Naive thymus-derived CD8-positive, alpha-beta T cell (primary cell): ENCODE measurements at regions not wholly inside any gene's neighbourhood (a gene's known extent, or its start where the extent isn't known, plus 50 kb on each side); places are given as distances from the start of the nearest gene placed in this dataset.
"Not testable (repeated sequence)": the region's sequence is repeated elsewhere in the genome, so short reads cannot be mapped to it uniquely, and the experiment has no call there.

Source experiments
- ATAC-seq, 2 donors: fragments of 150-1000 bp; cut with Tn5 transposase in 1 of 2; sonication (Bioruptor Pico), chemical (Tn5 transposase) in 1 of 2; 1 replicate in 1 of 2; 2 replicates in 1 of 2; pipeline ENCODE4 v1.10.0; 2021; ENCODE audit warnings: mild to moderate bottlenecking in 2 of 2, moderate library complexity in 2 of 2
- POLR2A ChIA-PET: fragments of 350-600 bp; sonication (Branson Sonifier 250); formaldehyde crosslinking; loops from one replicate; lab custom pipeline; 2021; ENCODE audit warnings: antibody characterized with exemption; lab: Charles Lee
- DNase-seq, 10 donors: peaks; one replicate each; pipeline versions ENCODE4 v3.0.0 to v3.0.0-alpha.2; 2020 to 2022
- H3K27ac Mint-ChIP-seq, 10 donors: one replicate each; pipeline ENCODE4 v1.8.0; 2020 to 2022; ENCODE audit warnings: mild to moderate bottlenecking in 10 of 10, mixed read lengths in 10 of 10, moderate library complexity in 4 of 10, inconsistent platforms in 1 of 10
- H3K27me3 Mint-ChIP-seq, 5 donors: one replicate each; pipeline ENCODE4 v1.8.0; 2021 to 2022; ENCODE audit warnings: mixed read lengths in 5 of 5
- H3K36me3 Mint-ChIP-seq, 3 donors: one replicate each; pipeline ENCODE4 v1.8.0; 2020 to 2022; ENCODE audit warnings: mixed read lengths in 3 of 3, mild to moderate bottlenecking in 2 of 3, inconsistent platforms in 1 of 3
- H3K4me1 Mint-ChIP-seq, 4 donors: one replicate each; pipeline ENCODE4 v1.8.0; 2021 to 2022; ENCODE audit warnings: mixed read lengths in 4 of 4
- H3K4me3 Mint-ChIP-seq, 10 donors: one replicate each; pipeline ENCODE4 v1.8.0; 2020 to 2022; ENCODE audit warnings: mild to moderate bottlenecking in 10 of 10, mixed read lengths in 10 of 10, moderate library complexity in 6 of 10, inconsistent platforms in 1 of 10
- H3K9me3 Mint-ChIP-seq, 9 donors: one replicate each; pipeline ENCODE4 v1.8.0; 2020 to 2022; ENCODE audit warnings: mixed read lengths in 9 of 9, mild to moderate bottlenecking in 3 of 9, inconsistent platforms in 1 of 9, moderate library complexity in 1 of 9

- Mint-ChIP-seq H3K9me3 (peaks cover 0 to 7% (median 5%) of the 10 kb centered on the region in 9 donors), H3K27ac (no peak overlapping the region), H3K27me3 (peaks cover 0 to 4% (median 0%) of the 10 kb centered on the region in 5 donors), H3K36me3 (no peaks in the 10 kb centered on the region), H3K4me3 (no peak overlapping the region), H3K4me1 (no peaks in the 10 kb centered on the region)
- POLR2A ChIA-PET, result no interaction called here
- DNase-seq, result no peak
- ATAC-seq, result no peak
These were observed 257.9 kb downstream of the PDCD6IP start for GRCh38 chr3:34056181-34056910.

GRCh38 chr3:34056951-34057390 is 258.5 kb downstream of the PDCD6IP start:
- Mint-ChIP-seq H3K4me3 (no peak overlapping the region), H3K4me1 (no peaks in the 10 kb centered on the region), H3K27me3 (peaks cover 0 to 4% (median 0%) of the 10 kb centered on the region in 5 donors), H3K36me3 (no peaks in the 10 kb centered on the region), H3K9me3 (peaks cover 0 to 7% (median 5%) of the 10 kb centered on the region in 9 donors), H3K27ac (no peak overlapping the region)
- no peak for DNase-seq
- POLR2A ChIA-PET, result no interaction called here
- ATAC-seq, result no peak

- H3K9me3 Mint-ChIP-seq, result peaks cover 0 to 11% (median 5%) of the 10 kb centered on the region in 9 donors
- POLR2A ChIA-PET, H3K4me1 Mint-ChIP-seq, H3K27me3 Mint-ChIP-seq, DNase-seq, ATAC-seq, H3K36me3 Mint-ChIP-seq, H3K27ac Mint-ChIP-seq, H3K4me3 Mint-ChIP-seq: not testable (repeated sequence)
These were observed 262.6 kb downstream of the PDCD6IP start for GRCh38 chr3:34060995-34061394.

GRCh38 chr3:34065901-34066300 is 267.5 kb downstream of the PDCD6IP start:
- no peak for ATAC-seq
- Mint-ChIP-seq H3K9me3 (peaks cover 0 to 9% (median 0%) of the 10 kb centered on the region in 9 donors), H3K27ac (no peak overlapping the region), H3K36me3 (no peaks in the 10 kb centered on the region), H3K27me3 (peaks cover 0 to 2% (median 0%) of the 10 kb centered on the region in 5 donors), H3K4me3 (no peak overlapping the region), H3K4me1 (no peaks in the 10 kb centered on the region)
- POLR2A ChIA-PET, result no interaction called here
- no peak for DNase-seq

GRCh38 chr3:34066328-34066727 is 267.9 kb downstream of the PDCD6IP start:
- Mint-ChIP-seq H3K27ac (no peak overlapping the region), H3K9me3 (peaks cover 0 to 9% (median 0%) of the 10 kb centered on the region in 9 donors), H3K36me3 (no peaks in the 10 kb centered on the region), H3K4me3 (no peak overlapping the region), H3K4me1 (no peaks in the 10 kb centered on the region), H3K27me3 (peaks cover 0 to 3% (median 0%) of the 10 kb centered on the region in 5 donors)
- no peak for DNase-seq
- ATAC-seq, result no peak
- POLR2A ChIA-PET, result no interaction called here

GRCh38 chr3:34066999-34067398 is 268.6 kb downstream of the PDCD6IP start:
- peaks cover 0 to 9% (median 0%) of the 10 kb centered on the region in 9 donors for H3K9me3 Mint-ChIP-seq
- ATAC-seq (no peak), DNase-seq (no peak)
- H3K27me3 Mint-ChIP-seq, result peaks cover 0 to 6% (median 0%) of the 10 kb centered on the region in 5 donors
- H3K27ac Mint-ChIP-seq, result no peak overlapping the region
- no peaks in the 10 kb centered on the region for H3K4me1 Mint-ChIP-seq
- H3K36me3 Mint-ChIP-seq, result no peaks in the 10 kb centered on the region
- POLR2A ChIA-PET, result no interaction called here
- H3K4me3 Mint-ChIP-seq, result no peak overlapping the region

- H3K27ac Mint-ChIP-seq, result no peak overlapping the region
These were observed 269.2 kb downstream of the PDCD6IP start for GRCh38 chr3:34067536-34068051.

GRCh38 chr3:34068505-34068904 is 270.1 kb downstream of the PDCD6IP start:
- no peak for DNase-seq
- no peak for ATAC-seq
- Mint-ChIP-seq H3K27me3 (peaks cover 0 to 6% (median 0%) of the 10 kb centered on the region in 5 donors), H3K36me3 (no peaks in the 10 kb centered on the region), H3K4me1 (peaks cover 0 to 5% (median 0%) of the 10 kb centered on the region in 4 donors), H3K27ac (no peak overlapping the region), H3K9me3 (peaks cover 0 to under 1% (median 0%) of the 10 kb centered on the region in 9 donors), H3K4me3 (no peak overlapping the region)
- POLR2A ChIA-PET, result no interaction called here

More at GRCh38 chr3:34067536-34068051, 269.2 kb downstream of the PDCD6IP start:
- POLR2A ChIA-PET, result no interaction called here
- Mint-ChIP-seq H3K27me3 (peaks cover 0 to 6% (median 0%) of the 10 kb centered on the region in 5 donors), H3K9me3 (peaks cover 0 to 9% (median 0%) of the 10 kb centered on the region in 9 donors), H3K4me3 (no peak overlapping the region), H3K36me3 (no peaks in the 10 kb centered on the region), H3K4me1 (no peaks in the 10 kb centered on the region)
- ATAC-seq, result no peak
- no peak for DNase-seq

GRCh38 chr3:34070831-34071585 is 272.6 kb downstream of the PDCD6IP start:
- Mint-ChIP-seq H3K36me3 (no peaks in the 10 kb centered on the region), H3K4me1 (peaks cover 0 to 6% (median 0%) of the 10 kb centered on the region in 4 donors), H3K27ac (no peak overlapping the region), H3K4me3 (no peak overlapping the region), H3K9me3 (no peaks in the 10 kb centered on the region), H3K27me3 (peaks cover 0 to 6% (median 0%) of the 10 kb centered on the region in 5 donors)
- no peak for DNase-seq
- no peak for ATAC-seq
- POLR2A ChIA-PET, result no interaction called here

- no peak overlapping the region for H3K4me3 Mint-ChIP-seq
- peaks cover 0 to 6% (median 0%) of the 10 kb centered on the region in 4 donors for H3K4me1 Mint-ChIP-seq
- H3K36me3 Mint-ChIP-seq, result no peaks in the 10 kb centered on the region
- H3K27me3 Mint-ChIP-seq, result peaks cover 0 to 9% (median 0%) of the 10 kb centered on the region in 5 donors
- no peak overlapping the region for H3K27ac Mint-ChIP-seq
- POLR2A ChIA-PET, result no interaction called here
- ATAC-seq (no peak), DNase-seq (no peak)
- H3K9me3 Mint-ChIP-seq, result no peaks in the 10 kb centered on the region
These were observed 273.9 kb downstream of the PDCD6IP start for GRCh38 chr3:34072297-34072696.

GRCh38 chr3:34073111-34073510 is 274.7 kb downstream of the PDCD6IP start:
- POLR2A ChIA-PET, result no interaction called here
- peak overlapping the region in 1 of 10 donors; percentile 15 for H3K27ac Mint-ChIP-seq
- peaks cover 0 to 6% (median 0%) of the 10 kb centered on the region in 4 donors for H3K4me1 Mint-ChIP-seq
- H3K9me3 Mint-ChIP-seq, result no peaks in the 10 kb centered on the region
- peaks cover 0 to 9% (median 0%) of the 10 kb centered on the region in 5 donors for H3K27me3 Mint-ChIP-seq
- H3K4me3 Mint-ChIP-seq, result no peak overlapping the region
- no peak for ATAC-seq
- no peaks in the 10 kb centered on the region for H3K36me3 Mint-ChIP-seq
- DNase-seq, result no peak

- H3K27ac Mint-ChIP-seq, result no peak overlapping the region
- ATAC-seq (no peak), DNase-seq (no peak)
- H3K9me3 Mint-ChIP-seq, result no peaks in the 10 kb centered on the region
- peaks cover 0 to 6% (median 0%) of the 10 kb centered on the region in 4 donors for H3K4me1 Mint-ChIP-seq
- no peaks in the 10 kb centered on the region for H3K36me3 Mint-ChIP-seq
- no peak overlapping the region for H3K4me3 Mint-ChIP-seq
- POLR2A ChIA-PET, result no interaction called here
- H3K27me3 Mint-ChIP-seq, result peaks cover 0 to 9% (median 0%) of the 10 kb centered on the region in 5 donors
These were observed 275.5 kb downstream of the PDCD6IP start for GRCh38 chr3:34073961-34074360.

GRCh38 chr3:34075975-34076374 is 277.5 kb downstream of the PDCD6IP start:
- Mint-ChIP-seq H3K27ac (no peak overlapping the region), H3K4me3 (no peak overlapping the region), H3K4me1 (peaks cover 0 to 6% (median 0%) of the 10 kb centered on the region in 4 donors), H3K36me3 (no peaks in the 10 kb centered on the region), H3K27me3 (peaks cover 0 to 9% (median 0%) of the 10 kb centered on the region in 5 donors), H3K9me3 (peaks cover 0 to 3% (median 0%) of the 10 kb centered on the region in 9 donors)
- DNase-seq, result no peak
- ATAC-seq, result no peak
- POLR2A ChIA-PET, result no interaction called here
